ENCODE measurements at regions not wholly inside any gene's neighbourhood (a gene's known extent, or its start where the extent isn't known, plus 50 kb on each side); places are given as distances from the start of the nearest gene placed in this dataset.
"Not testable (repeated sequence)": the region's sequence is repeated elsewhere in the genome, so short reads cannot be mapped to it uniquely, and the experiment has no call there.

DNA sequence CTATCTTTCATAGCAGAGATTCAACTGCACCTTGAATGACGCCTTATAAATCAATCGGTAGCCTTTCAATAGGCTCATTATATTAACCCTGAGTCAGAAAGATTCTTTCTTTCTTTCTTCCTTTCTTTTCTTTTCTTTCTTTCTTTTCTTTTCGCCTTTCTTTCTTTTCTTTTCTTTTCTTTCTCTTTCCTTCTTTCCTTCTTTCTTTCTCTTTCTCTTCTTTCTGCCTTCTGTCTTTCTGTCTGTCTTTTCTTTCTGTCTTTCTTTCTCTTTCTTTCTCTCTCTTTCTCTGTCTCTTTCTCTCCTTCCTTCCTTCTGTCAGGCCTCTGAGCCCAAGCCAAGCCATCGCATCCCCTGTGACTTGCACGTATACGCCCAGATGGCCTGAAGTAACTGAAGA lies 86.0 kb upstream of the CLINT1 start:
- H3K36me3 ChIP-seq (ENCODE audit: control insufficient read depth, insufficient read depth, low read length), result no peaks in the 10 kb centered on the region
- DNase-seq (ENCODE audit: low read depth), result no peak
- POLR2A ChIA-PET, result no interaction called here
- H3K4me3 ChIP-seq (ENCODE audit: low read depth, low read length), result no peak overlapping the region
- TF ChIP-seq, protein P1, sequence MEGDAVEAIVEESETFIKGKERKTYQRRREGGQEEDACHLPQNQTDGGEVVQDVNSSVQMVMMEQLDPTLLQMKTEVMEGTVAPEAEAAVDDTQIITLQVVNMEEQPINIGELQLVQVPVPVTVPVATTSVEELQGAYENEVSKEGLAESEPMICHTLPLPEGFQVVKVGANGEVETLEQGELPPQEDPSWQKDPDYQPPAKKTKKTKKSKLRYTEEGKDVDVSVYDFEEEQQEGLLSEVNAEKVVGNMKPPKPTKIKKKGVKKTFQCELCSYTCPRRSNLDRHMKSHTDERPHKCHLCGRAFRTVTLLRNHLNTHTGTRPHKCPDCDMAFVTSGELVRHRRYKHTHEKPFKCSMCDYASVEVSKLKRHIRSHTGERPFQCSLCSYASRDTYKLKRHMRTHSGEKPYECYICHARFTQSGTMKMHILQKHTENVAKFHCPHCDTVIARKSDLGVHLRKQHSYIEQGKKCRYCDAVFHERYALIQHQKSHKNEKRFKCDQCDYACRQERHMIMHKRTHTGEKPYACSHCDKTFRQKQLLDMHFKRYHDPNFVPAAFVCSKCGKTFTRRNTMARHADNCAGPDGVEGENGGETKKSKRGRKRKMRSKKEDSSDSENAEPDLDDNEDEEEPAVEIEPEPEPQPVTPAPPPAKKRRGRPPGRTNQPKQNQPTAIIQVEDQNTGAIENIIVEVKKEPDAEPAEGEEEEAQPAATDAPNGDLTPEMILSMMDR (IDR thresholded peaks at IDR 0.05; ENCODE audit: insufficient read depth, low read depth, low read length), result no peak
- CTCF ChIA-PET, result no interaction called here
- no peaks in the 10 kb centered on the region for H3K27me3 ChIP-seq (ENCODE audit: control insufficient read depth, insufficient read depth, low read length)

DNA sequence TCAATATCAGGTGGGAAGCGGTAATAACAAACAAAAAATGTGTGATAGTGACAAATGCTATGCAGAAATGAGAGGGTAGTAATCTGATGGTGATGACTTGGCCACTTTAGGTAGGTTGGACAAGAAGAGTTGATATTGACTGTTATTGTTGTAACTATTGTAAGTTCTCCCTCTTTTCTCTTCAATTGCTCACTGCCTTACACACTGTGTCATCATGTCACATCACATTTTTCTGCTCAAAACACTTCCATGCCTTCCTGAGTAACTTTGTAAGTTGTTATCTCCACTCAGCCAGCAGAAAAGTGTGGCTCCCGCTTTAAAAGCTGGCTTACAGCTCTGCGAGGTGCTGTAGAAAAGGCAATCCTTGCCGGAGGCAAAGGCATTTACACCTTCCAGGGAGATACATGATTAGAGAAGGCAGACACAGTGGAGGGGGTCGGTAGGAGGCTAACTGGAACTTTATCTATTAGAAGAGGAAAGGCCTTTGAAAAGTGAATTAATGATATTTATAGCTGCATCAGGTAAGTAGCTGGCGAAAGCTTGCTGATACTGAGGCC lies 85.2 kb upstream of the CLINT1 start:
- Histone ChIP-seq H3K36me3 (ENCODE audit: control insufficient read depth, insufficient read depth, low read length) (no peaks in the 10 kb centered on the region), H3K4me3 (ENCODE audit: low read depth, low read length) (no peak overlapping the region), H3K27me3 (ENCODE audit: control insufficient read depth, insufficient read depth, low read length) (no peaks in the 10 kb centered on the region)
- no peak for DNase-seq (ENCODE audit: low read depth)
- ChIA-PET POLR2A (no interaction called here), CTCF (interaction anchor here (0.5 kb wide), 1 partner anchor 169 kb away, joined by 4 read pairs; no protein-coding TSS in a partner anchor)
- TF ChIP-seq, protein P1 (IDR thresholded peaks at IDR 0.05; ENCODE audit: insufficient read depth, low read depth, low read length), result no peak

DNA sequence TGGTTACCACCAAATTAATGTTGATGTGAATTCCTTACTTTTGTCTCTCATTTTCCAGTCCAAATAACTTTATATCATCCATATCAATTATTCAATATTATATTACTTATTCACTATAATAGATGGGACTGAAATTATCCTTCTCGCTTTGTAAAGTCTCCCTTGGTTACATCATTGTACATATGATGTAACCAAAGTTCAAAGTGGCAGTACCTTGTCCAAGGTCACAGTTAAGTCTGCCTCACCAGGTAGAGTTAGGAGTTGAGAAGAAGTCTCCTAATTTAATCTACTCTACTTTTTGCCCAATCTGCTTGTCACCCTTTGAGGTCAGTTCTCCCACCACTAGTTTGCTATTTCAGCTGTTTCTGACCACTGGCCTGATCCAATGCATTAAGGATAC lies 83.7 kb upstream of the CLINT1 start:
- ChIA-PET POLR2A (no interaction called here), CTCF (no interaction called here)
- no peak for DNase-seq (ENCODE audit: low read depth)

GRCh38 chr5:157941616-157942015 lies 82.7 kb upstream of the CLINT1 start:
- Histone ChIP-seq H3K4me3 (ENCODE audit: low read depth, low read length) (no peak overlapping the region), H3K27me3 (ENCODE audit: control insufficient read depth, insufficient read depth, low read length) (no peaks in the 10 kb centered on the region), H3K36me3 (ENCODE audit: control insufficient read depth, insufficient read depth, low read length) (no peaks in the 10 kb centered on the region)
- ChIA-PET CTCF (interaction anchor here (1.2 kb wide), 1 partner anchor 10 kb away, joined by 4 read pairs; no protein-coding TSS in a partner anchor), POLR2A (no interaction called here)
- TF ChIP-seq, protein P1 (IDR thresholded peaks at IDR 0.05; ENCODE audit: insufficient read depth, low read depth, low read length), result no peak
- no peak for DNase-seq (ENCODE audit: low read depth)

More for the DNA sequence above, 83.7 kb upstream of the CLINT1 start:
- TF ChIP-seq, protein P1 (IDR thresholded peaks at IDR 0.05; ENCODE audit: insufficient read depth, low read depth, low read length), result no peak
- Histone ChIP-seq H3K4me3 (ENCODE audit: low read depth, low read length) (no peak overlapping the region), H3K27me3 (ENCODE audit: control insufficient read depth, insufficient read depth, low read length) (no peaks in the 10 kb centered on the region), H3K36me3 (ENCODE audit: control insufficient read depth, insufficient read depth, low read length) (no peaks in the 10 kb centered on the region)

DNA sequence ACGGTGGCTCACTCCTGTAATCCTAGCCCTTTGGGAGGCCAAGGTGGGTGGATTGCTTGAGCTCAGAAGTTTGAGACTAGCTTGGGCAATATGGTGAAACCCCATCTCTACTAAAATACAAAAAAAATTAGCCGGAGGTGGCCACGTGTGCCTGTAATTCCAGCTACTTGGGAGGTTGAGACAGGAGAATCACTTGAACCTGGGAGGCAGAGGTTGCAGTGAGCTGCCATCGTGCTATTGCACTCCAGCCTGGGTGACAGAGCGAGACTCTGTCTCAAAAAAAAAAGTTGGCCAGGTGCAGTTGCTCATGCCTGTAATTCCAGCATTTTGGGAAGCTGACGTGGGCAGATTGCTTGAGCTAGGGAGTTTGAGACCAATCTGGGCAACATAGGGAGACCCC lies 79.2 kb upstream of the CLINT1 start:
- DNase-seq (ENCODE audit: low read depth); H3K36me3 ChIP-seq (ENCODE audit: control insufficient read depth, insufficient read depth, low read length); H3K27me3 ChIP-seq (ENCODE audit: control insufficient read depth, insufficient read depth, low read length); POLR2A ChIA-PET; H3K4me3 ChIP-seq (ENCODE audit: low read depth, low read length): not testable (repeated sequence)
- CTCF ChIA-PET, result interaction anchor here (1.2 to 2.0 kb wide), 2 partner anchors 11 to 33 kb away, joined by 3 to 9 read pairs; no protein-coding TSS in a partner anchor

DNA sequence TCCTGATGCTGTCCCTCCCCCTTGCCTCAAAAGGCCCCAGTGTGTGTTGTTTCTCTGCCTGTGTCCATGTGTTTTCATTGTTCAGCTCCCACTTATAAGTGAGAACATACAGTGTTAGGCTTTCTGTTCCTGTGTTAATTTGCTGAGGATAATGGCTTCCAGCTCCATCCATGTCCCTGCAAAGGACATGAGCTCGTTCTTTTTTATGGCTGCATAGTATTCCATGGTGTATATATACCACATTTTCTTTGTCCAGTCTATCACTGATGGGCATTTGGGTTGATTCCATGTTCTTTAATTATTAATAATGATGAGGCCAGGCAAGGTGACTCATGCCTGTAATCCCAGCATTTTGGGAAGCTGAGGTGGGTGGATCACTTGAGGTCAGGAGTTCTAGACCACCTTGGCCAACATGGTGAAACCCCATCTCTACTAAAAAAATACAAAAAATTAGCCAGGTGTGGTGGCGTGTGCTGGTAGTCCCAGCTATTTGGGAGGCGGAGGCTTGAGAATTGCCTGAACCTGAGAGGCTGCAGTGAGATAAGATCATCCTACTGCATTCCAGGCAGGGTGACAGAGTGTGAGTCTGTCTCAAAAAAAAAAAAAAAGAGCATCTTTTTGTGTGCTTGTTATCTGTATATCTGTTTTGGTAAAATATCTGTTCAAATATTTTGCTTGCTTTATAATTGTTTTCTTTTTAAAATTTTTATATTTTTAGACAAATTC lies 78.0 kb upstream of the CLINT1 start:
- CTCF ChIA-PET, result interaction anchor here (1.2 to 2.0 kb wide), 3 partner anchors 12 to 120 kb away, joined by 3 to 9 read pairs (median 4); no protein-coding TSS in a partner anchor
- H3K27me3 ChIP-seq (ENCODE audit: control insufficient read depth, insufficient read depth, low read length); H3K36me3 ChIP-seq (ENCODE audit: control insufficient read depth, insufficient read depth, low read length); DNase-seq (ENCODE audit: low read depth); H3K4me3 ChIP-seq (ENCODE audit: low read depth, low read length); POLR2A ChIA-PET: not testable (repeated sequence)
